NCI-H1694 (cell line): ENCODE measurements at regions not wholly inside any gene's neighbourhood (a gene's known extent, or its start where the extent isn't known, plus 50 kb on each side); places are given as distances from the start of the nearest gene placed in this dataset.

Experiments used
- DNase-seq: peaks from one replicate; lab custom pipeline; 2025; lab: John Stamatoyannopoulos, UW

DNA sequence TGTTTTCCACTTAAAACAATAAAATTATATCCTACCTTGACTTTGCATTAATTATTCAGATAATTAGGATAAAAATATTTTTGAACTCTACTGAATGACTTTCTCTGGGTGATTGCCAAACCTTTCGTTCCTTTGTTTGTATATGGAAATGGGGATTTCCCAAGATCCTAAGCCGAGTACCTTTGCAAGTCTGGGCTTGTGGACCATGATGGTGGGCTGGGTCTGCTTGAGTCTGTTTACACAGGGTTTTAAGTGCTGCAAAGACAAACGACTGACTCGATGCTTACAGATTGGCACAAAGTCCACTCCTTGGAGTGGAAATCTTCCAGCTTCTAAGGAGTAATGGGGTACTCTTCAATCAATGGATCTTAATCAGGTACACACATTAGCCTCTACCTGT, 659.5 kb downstream of the TSN start:
- no peak for DNase-seq

DNA sequence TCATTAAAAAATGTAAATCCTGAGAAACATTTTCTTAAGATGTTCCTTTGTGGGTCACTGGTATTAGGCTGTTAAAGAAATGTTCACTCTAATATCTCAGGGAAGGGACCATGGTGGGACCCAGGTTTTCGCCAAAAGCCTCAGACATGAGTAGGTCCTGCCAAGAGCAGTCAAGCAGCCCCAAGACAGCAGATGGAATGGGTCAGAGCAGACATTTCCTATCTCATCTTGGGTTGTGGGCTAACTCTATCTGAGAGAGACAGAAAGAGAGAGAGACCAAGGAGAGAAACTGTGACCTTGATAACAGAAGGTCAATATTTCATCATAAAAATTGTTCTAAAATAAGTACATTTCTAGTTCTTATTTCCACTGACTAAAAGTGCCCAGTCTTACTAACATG, 661.7 kb downstream of the TSN start:
- DNase-seq, result no peak

DNA sequence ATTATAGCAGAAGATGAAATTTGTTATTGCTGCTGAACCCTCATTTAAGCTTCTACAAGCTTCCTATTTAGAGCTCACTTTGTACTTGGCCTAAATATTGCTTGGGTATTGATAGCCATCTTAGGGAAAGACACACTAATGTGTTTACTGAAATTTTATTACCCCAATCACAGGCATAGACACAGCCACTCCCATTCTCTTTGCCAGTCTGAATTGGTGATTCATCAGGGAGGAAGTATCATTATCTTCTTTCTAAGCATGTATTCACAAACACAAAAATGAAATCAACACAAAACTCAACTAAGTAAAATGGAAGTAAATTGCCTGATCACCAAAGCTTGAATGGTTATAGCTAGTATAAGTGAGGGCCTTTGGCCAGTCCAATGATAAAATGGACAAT, 666.3 kb downstream of the TSN start:
- no peak for DNase-seq

DNA sequence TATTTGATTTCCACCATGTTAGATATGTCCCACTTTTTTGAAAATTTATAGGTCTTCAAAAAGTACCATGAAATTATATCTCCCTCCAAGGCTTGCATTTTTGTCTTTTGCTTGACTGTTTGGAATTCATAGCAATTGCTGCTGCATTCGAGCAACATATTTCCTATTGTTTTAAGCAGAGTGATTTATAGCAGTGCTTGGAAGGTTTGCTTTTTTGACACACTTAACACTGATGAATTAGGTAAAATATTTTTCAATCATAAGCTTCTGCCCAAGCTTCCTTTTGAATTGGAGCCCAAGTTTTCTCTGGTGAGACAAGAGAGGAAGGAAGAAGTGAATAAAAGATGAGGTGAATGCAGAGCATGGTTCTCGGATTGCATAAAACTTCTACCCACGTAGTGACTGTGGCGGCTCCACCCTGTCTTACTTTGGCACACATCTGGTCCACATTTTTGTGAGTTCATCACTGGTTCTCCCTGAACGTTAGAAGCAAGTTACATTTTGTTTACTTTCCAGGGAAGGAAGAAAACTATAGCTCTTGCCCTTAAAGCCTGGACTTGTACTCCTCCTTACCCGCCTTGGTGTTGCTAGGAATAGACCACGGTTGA, 667.0 kb downstream of the TSN start:
- no peak for DNase-seq

DNA sequence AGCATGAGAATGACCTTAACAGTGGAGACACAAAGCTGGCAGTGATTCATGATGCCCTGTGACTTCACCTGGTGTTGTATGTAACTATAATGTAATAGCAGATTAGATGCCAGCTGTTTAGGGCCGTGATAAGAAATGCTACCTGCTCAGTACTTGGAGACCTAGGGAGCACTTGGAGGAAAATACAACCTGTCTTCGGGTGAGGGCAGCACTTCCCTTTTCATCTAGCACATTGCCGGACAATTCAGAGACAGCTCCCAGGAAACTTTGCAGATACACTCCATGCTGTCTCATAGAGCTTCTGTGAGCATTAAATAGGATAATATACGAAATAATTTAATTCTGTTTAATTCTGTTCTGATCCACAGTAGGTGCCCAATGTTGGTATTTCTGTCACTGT, 668.5 kb downstream of the TSN start:
- DNase-seq, result no peak

DNA sequence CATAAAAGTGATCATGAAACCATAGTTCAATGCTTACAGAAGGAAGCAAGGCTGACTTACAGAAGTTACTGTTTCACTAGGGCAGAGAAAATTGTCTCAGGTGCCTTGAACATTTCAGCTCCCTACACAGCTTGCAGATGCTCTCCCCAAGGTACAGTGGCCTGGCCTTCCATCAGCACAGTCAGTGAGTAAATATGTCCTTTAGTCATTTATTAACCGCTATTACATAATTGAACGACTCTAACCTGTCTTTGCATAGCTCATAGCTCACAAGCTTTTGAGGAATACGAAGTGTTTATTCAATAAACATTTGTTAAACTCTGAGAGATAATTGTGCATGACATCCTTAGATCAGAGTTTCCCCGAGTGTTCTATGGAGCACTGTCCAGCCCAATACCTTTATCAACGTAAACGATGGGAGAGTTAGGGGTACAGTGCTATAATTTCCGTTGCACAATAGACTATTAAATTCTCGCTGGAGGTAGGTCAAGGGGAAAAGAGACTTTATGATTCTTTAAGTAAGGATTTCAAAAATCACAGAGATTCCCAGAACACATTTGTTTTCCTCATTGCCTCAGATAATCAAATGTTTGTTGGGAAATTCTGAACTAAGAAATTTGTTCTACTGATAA, 677.8 kb downstream of the TSN start:
- DNase-seq, result no peak

DNA sequence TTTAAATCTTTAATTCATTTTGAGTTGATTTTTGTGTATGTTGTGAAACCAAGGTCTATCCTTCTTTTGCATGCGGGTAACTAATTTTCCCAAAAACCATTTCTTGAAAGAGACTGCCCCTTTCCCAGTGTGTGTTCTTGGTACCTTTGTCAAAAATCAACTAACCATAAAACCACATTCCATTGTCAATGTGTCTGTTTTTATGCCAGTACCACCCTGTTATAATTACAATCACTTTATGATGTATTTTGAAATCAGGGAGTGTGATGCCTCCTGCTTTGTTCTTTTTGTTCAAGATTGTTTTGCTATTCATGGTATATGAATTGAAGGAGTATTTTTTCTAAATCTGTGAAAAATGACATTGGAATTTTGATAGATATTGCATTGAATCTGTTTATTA, 689.6 kb downstream of the TSN start:
- DNase-seq, result no peak

DNA sequence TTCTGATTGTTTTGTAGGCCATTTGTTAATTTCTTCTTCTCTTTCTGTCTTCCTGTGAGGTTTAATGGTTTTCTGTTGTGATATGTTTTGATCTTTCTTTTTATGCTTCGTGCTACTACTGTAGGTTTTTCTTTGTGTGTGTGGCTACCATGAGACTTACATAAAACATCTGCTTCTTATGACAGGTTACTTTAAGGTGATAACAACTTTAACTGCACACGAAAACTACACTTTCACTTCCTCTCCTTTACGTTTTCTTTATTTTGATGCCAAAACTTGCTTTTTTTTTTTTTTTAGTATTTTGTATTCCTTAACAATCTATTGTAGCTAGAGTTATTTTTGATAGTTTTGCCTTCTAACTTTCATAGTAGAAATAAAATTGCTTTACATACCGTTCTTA, 691.3 kb downstream of the TSN start:
- no peak for DNase-seq

DNA sequence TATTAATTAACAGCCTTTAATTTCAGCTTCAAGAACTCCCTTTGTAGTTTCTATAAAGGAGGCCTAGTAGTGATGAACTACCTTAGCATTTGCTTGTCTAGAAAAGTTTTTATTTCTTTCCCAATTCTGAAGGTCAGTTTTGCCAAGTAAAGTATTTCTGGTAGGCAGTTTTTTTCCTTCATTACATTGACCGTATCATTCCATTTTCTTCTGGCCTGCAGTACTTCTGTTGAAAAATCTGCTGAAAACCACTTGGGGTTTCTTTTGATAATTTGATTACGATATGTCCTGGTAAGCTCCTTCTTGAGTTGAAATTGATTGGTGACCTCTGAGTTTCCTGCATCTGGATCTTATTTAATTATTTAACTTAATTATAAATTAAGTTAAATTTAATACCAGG, 691.8 kb downstream of the TSN start:
- no peak for DNase-seq

DNA sequence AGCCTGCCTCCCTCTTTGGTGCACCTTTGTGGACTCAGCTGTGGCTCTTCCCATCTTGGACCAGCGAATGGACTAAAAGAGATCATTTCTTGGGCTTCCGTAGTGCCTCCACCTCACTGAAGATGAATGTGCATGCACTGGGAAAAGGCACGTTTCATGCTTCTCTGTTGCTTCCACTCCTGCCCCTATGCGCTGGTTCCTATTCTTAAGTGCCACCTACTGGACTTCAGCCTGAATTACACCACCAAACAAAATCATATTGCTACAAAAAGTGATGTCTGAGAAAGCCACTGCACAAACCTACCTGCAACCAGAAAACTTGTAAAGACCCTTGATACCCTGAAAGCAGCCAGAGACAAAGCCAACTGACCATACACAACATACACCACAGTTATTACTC, 695.6 kb downstream of the TSN start:
- DNase-seq, result peak; percentile 38

DNA sequence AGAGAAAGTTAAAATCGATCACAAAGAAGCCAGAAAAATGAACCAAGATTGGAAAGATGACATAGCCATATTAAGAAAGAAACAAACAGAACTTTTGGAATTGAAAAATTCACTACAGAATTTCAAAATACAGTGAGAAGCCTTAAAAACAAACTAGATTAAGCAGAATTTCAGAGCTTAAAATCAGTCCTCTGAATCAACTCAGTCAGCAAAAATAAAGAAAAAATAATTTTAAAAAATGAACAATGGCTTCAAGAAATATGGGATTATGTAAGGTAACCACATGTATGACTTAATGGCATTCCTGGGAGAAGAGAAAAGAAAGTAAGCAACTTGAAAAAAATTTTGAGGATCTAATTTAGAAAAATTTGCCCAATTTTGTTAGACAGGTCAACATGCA, 696.2 kb downstream of the TSN start:
- no peak for DNase-seq

DNA sequence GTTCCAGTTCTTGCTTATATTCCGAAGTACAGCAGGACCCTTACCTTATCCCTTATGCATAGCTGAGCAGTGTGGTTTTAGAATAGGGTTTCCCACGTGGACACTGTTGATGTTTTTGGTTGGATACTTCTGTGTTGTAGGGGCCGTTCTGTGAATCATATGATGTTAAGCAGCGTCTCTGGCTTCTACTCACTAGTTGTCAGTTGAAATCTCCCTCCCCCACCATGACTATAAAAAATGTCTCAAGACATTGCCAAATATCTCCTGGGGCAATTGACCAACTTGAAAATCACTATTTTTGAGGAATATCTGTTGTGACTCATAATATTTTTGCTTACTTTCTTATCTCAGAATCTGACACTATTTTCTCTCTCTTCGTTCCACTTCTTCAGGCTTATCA, 713.7 kb downstream of the TSN start:
- no peak for DNase-seq

DNA sequence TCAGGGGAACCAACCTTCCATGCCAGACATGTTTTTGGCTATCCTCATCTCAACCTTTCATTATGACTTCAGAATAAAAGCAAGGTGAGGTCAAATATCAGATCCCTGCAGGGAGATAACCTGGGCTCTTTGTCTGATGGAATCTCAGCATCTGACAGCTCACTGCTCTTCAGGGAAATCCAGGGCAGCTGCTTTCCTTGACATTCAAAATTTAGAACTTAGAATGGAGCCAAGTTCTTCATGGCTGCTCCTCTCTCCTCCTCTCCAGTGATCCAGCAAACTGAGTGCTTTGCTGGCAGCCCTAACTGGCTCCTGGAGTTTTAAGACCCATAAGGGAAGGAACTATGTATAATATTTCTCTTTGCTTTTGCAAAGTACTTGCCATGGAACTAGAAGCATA, 716.3 kb downstream of the TSN start:
- DNase-seq, result no peak

DNA sequence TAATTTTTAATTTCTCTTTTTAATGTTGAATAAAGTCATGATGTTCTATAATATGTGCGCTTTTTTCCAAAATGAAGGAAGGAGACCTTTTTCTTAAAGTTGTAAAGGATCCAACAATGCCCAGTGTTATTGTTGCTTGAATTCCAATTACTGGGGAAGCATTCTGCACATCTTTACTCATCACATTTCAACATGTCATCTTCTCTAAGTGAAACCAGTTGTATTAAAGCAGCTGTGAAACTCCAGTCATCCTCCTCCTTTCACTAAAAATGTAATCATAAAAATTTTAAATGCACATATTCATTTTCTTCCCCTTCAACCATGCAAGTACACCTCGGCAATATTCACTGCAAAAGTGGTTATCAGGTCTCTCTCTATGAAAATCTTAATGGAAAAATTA, 722.7 kb downstream of the TSN start:
- DNase-seq, result no peak

DNA sequence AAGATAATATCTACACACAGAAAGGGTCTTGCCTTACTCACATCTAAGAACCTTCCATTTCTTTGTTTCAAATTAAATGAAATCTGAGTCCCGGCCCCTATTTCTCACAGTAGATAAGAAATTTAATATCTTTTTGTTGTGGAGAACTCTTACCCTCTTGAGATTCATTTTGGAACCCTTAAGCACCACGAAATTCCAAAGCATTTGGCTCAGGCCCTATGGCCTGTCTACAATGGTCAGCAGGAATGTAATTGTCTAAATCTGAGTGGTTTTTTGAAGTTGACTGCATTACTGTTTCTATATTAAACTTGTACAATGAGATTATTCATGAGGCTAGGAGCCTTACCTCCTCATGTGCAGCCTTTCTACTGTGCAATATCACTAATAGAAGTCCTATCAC, 723.3 kb downstream of the TSN start:
- no peak for DNase-seq

DNA sequence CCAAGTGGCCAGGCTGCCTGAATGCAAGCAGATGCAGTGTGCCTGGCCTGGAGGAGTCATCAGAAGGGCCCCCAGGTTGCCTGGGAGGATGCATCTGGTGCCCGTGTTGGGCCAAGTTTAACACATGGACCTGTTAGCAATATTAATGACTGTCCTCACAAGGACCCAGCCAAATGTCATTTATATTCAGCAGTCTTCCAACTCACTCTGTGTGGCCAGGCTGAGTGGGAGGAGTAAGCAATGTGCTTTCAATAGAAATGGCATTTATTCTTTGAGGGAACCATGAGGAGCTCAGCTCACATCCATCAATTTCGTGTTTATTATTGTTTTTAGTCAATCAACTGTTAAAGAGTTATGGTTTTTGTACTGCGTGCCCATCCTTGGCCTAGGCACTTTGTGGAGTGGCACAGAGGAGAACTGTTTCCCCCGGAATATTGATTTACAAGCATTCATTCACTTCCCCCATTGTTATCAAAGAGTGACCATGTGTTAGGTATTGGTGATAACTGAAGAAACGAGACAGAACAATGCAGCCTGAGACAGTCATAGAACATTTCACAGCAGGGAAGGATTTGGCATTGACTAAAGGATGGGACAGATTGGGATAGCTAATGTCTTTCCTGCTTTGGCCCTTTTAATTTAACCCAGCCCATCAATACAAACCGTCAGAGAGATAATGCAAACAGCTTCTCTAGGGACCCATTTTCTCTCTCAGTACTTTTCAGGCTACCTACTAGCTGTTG, 725.2 kb downstream of the TSN start:
- DNase-seq, result no peak

DNA sequence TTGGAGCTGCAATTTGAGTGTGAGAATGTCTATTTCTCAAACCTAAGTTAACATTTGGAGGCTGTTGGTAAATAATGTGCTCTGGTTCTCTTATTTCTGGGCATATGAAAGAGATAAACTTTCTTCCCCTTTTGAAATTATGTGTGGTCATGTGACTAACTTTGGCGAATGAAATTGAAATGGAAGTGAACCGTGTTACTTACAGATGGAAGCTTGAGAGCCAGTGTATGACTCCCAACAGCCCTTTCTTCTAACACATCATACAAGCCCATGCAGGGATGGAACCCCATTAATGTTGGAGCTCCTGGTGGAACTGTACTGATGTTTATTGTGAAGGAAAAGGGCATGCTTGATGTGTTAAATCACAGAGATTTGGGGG, 725.8 kb downstream of the TSN start:
- no peak for DNase-seq

DNA sequence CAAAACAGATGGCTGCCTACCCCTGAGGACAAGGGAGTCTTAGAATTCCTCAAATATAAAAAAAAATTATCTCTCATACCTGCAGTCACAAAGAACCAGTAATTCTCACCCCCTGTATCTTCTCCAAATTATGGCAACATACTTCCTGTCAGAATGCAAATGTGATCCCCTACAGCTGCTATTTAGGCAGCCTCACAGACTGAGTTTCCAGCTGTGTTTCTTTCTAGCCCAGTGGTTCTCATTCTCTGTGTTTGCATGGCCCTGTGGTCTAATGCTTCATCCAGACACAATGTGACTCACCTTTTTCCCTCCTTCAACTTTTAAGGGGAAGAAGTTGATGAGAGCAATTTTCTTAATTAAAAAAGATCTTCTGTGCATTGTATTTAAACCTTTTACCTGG, 726.3 kb downstream of the TSN start:
- no peak for DNase-seq

DNA sequence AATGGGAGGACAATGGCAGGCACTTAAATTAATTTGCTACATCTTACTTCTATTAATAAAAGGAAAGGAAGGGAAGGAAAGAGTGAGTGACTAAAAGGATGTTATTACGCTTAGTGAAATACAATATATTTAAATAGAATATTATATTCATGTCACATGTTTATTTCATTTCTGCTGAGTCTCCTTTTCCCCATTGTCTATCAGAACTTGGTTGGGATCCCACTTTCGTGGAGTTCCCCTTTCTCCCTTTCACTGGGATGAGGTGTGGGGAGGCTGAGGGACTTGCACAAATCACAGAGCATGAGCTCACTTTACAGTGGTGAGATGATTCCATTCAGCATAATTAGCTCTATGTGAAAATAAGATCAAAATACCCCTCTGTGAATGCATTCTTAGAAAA, 730.6 kb downstream of the TSN start:
- no peak for DNase-seq

DNA sequence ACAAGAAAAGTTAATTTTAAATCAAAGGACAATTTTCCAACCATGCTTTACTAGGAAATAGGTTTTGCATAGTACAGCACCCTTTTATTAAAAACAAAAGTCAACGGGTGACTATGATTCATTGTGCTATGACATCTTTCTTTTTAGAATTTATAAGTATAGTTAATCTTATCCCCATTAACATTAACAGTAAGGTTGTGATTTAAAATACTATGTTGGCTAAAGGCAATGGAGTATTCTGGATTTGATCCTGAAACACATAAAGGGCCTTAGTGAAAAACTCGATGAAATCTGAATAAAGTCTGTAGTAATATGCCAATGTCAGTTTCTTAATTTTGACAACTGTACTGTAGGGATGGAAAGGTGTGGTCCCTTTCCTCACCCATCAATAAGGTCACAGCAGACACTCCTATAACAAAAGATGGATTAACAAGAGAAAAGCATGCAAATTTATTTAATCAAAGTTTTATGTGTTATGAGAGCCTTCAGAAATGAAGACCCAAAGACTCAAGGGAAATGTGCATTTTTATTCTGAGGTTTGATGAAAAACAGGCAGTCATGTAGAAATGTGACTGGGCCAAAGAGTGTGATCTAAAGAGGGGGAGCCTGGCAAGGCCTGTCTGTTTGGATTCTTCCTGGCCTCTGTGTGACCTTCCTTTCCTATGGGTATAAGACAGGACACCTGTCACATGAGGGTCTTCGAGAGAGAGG, 731.4 kb downstream of the TSN start:
- no peak for DNase-seq

DNA sequence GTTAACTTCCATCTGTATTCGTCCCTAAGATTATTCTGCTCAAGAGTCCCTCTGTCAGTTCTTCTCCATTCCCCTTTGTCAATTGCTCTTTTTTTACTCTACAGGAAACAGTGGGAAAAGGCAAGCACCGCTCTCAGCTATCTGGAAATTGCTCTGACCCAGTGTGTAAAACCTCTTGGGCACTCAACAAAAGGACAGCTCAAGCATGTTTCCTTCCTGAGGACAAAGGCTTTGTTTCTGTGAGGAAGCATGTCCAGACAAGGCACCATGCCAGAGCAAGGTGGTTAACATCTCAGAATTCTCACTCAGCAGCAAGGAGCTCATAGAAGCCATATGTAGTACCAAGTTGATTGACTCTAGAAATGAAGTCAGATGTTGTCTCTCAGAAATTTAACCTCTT, 735.6 kb downstream of the TSN start:
- DNase-seq, result no peak

DNA sequence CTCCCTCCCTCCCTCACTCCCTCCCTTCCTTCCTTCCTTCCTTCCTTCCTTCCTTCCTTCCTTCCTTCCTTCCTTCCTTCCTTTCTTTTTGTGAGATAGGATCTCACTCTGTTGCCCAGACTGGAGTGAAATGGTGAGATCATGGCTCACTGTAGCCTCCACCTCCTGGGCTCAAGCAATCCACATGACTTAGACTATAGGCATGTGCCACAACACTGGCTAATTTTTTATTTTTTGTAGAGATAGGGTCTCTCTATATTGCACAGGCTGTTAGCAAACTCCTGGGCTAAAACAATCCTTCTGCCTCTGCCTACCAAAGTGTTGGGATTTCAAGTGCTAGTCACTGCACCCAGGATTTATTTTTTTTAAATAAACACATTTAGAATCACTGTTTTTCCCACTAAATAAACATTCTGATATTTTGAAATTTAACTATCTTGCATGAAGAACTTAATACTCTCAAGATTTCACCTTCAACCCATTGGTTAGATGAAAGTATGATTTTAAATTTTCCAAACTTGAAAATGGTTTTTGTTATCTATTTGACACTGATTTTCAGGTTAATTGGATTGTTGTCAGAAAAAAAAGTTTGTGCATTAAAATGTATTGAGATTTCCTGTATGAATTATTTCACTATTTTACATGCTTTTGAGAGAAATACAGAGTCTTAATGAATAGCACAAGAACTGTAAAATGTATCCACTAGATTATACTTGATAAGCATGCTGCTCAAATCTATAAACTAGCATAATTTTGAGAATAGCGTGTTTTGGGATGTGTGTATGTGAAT, 745.1 kb downstream of the TSN start:
- DNase-seq, result no peak
